Kidney capillary endothelial cell (primary cell): ENCODE measurements at regions not wholly inside any gene's neighbourhood (a gene's known extent, or its start where the extent isn't known, plus 50 kb on each side); places are given as distances from the start of the nearest gene placed in this dataset.

ENCODE experiments used
- DNase-seq: peaks from one replicate; pipeline ENCODE4 v3.0.0-alpha.2; 2018; ENCODE audit warnings: low spot score

- no peak for DNase-seq
Measured at GRCh38 chr6:149182262-149182661, 135.2 kb upstream of the TAB2 start.

- DNase-seq, result no peak
Measured at GRCh38 chr6:149184523-149184922, 133.0 kb upstream of the TAB2 start.

GRCh38 chr6:149185799-149186357 is 131.6 kb upstream of the TAB2 start:
- DNase-seq, result no peak

- DNase-seq, result no peak
Measured at GRCh38 chr6:149186873-149187272, 130.6 kb upstream of the TAB2 start.

GRCh38 chr6:149190224-149190831 is 127.2 kb upstream of the TAB2 start:
- DNase-seq, result no peak

GRCh38 chr6:149194820-149195558 is 122.5 kb upstream of the TAB2 start:
- DNase-seq, result no peak

GRCh38 chr6:149196091-149196490 is 121.4 kb upstream of the TAB2 start:
- DNase-seq, result no peak

- no peak for DNase-seq
Measured at GRCh38 chr6:149197482-149197881, 120.0 kb upstream of the TAB2 start.

GRCh38 chr6:149198265-149198664 is 119.2 kb upstream of the TAB2 start:
- no peak for DNase-seq

- DNase-seq, result no peak
Measured at GRCh38 chr6:149200282-149200945, 117.1 kb upstream of the TAB2 start.

GRCh38 chr6:149201068-149201655 is 116.3 kb upstream of the TAB2 start:
- no peak for DNase-seq

GRCh38 chr6:149202100-149202499 is 115.4 kb upstream of the TAB2 start:
- DNase-seq, result no peak

GRCh38 chr6:149202952-149203351 is 114.6 kb upstream of the TAB2 start:
- no peak for DNase-seq

- no peak for DNase-seq
Measured at GRCh38 chr6:149203509-149203908, 114.0 kb upstream of the TAB2 start.

GRCh38 chr6:149208134-149208601 is 109.3 kb upstream of the TAB2 start:
- no peak for DNase-seq

- peak; percentile 29 for DNase-seq
Measured at GRCh38 chr6:149209871-149210775, 107.4 kb upstream of the TAB2 start.

GRCh38 chr6:149211046-149211571 is 106.4 kb upstream of the TAB2 start:
- DNase-seq, result peak; percentile 20

- DNase-seq, result no peak
Measured at GRCh38 chr6:149212206-149212605, 105.3 kb upstream of the TAB2 start.

GRCh38 chr6:149212892-149213801 is 104.4 kb upstream of the TAB2 start:
- DNase-seq, result no peak

GRCh38 chr6:149213829-149214228 is 103.7 kb upstream of the TAB2 start:
- DNase-seq, result no peak
